ENCODE measurements at regions not wholly inside any gene's neighbourhood (a gene's known extent, or its start where the extent isn't known, plus 50 kb on each side); places are given as distances from the start of the nearest gene placed in this dataset.

DNA sequence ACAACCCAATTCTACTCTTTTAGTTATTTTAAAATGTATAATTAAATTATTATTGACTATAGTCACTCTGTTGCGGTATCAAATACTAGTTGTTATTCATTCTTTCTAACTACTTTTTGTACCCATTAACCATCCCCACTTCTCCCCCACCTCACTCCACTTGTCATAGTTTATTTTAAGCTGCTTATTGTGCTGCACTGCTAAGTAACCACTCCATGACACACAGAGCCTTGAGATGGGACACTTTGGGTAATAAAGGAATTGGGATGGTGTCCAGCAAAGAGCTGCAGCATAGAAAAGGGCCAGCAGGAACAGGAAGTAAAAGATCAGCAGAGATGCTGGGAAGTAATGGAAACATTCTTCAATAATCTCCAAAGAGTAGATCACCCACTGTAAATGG is 123.0 kb downstream of the RPS29 start:
- DNase-seq = no peak

DNA sequence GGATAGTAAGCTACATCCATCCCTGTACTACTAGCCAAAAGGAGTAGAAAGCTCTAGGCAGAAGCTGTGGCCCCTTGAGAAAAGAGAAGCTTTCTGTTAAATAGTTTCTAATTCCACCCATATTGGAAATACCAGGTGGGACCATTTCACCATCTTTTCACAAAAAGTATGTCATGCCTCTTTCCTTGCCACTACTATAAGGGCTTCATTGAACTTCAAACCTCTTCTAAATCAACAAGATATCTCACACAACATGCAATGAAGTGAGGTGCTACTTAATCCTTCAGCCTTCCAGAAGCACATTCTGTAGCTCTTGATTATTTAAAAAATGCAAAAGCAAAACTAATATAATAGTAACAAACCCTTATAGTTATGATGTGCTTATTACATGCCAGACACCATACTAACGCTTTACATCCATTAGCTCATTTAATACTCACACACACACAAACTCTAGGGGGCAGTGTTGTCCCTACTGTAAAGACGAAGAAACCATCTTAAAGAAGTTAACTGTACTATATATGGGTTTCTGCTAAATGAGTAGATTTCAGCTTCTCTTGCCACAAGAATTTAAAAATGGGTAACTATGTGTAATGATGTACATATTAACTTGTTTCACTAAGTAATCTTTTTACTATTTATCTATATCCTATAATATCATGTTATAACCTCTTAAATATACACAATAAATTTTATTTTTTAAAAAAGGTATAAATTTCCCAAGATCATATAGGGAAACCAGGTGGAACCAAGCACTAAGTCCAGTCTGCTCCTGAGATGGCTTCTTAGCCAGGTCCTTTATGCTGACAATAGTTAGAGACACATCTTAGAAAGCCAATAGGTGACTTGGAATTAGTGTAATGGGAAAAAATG is 124.4 kb downstream of the RPS29 start:
- peak; percentile 75 for DNase-seq

DNA sequence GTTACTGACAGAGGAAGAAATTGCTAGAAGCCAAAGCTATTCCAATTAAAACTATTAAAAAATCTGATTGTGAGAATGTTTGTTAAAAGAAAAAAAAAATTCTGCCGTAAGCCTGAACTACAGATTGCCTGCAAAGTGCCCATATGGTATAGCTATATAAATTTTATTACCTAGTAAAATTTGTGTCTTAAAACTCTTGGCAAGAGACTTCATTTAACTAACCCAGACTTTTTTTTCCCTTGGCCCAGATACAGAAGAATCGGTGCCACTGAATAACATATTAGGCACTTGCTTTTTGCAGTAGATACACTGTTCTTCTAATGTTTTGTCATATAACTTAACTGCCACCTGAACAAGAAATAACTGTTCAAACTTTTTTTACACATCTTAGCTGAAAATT is 125.5 kb downstream of the RPS29 start:
- DNase-seq = no peak

DNA sequence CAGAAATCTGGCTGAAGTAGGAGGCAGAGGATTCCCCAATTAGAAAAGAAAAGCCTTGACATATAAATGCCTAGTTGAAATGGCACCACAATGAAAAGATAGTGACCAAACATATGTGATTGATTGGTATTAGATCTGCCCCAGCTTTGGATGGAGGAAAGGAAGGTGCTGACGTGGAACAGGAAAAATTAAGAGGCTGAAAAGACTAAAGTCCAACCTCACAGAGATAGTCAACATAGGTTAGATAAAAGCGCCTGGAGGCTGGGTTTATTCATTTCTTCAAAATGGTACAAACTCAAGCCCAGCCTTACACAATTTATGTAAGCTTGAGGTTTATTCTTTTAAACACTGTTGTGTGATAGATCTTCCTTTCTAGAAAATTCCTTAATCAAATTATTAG is 129.6 kb downstream of the RPS29 start:
- no peak for DNase-seq

DNA sequence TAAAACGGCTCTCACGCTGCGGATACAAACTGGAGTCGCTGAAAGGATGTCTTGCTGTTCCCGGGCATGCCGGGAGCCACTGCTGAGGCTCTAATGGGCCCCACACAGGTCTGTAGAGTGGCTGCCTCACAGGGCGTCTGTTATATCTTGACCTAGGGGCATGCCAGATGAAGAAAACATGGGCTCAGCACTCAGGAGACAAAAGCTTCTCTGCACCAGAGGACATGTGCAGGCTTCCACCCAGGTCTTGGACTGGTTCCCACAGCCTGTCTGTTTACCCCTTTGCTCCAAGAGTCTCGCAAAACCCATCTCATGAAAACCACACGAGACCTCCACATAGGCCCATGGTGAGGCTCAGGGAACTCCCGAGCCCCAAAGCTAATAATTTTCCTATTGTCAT is 134.2 kb downstream of the RPS29 start:
- DNase-seq = no peak

DNA sequence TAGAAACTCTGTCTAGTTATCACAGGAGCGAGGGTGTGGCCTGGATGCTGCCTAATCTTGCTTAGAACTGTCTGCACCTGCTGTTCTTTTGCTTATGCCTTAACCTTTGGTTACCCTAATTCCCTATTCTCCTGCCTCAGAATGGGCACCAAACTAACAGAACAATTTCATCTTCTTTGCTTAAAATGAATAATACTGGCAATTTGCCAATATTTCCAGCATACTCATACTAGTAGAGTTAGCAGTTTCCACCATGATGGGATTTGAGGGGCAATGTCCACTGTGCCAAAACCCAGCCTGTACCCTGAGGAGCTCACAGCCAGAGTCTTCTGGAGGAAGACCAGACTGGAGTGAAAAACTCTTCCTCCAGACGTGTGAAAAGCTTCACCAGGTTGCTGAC is 136.4 kb downstream of the RPS29 start:
- DNase-seq = no peak

DNA sequence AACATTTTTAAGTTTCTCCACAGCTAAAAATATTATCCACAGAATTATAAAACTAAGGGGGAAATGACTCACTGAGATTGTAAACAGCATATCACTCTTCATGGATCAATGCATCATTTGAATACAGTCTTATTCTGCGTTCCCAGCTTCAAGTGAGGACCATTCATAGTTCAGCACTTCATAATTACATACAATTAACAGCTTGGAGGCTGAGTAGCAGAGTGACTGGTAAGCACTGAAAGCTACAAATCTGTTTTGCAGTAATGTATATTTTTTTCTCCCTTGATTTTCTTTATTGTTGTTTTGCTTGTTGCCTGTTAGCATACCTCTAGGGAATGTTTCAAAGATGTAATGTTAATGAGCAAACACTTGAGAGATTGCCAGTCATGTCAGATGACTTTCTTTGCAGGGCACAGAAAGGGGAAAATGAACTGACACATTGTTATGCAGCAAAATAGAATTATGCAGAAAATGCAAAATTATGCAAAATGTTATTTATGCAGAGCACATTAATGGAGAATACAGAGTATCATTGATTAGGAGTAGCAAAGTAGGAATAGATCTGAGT is 138.6 kb downstream of the RPS29 start:
- no peak for DNase-seq

DNA sequence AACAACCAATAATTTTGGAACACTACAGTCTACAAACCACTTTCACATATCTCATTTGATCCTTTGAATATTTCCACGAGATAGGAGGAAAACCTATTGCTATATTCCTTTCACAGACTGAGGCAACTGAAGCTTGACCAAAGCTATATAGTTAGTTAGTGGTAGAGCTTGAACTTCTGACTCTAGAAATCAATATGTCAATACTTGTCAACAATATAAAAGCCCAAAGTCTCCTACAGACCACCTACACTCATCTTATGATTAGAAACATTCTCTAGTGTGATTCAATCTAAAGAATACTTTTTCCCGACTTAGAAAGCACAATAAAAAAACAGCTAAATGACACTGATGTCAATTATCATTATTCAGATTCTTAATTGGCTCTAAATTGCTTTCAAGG is 139.4 kb downstream of the RPS29 start:
- DNase-seq = no peak

DNA sequence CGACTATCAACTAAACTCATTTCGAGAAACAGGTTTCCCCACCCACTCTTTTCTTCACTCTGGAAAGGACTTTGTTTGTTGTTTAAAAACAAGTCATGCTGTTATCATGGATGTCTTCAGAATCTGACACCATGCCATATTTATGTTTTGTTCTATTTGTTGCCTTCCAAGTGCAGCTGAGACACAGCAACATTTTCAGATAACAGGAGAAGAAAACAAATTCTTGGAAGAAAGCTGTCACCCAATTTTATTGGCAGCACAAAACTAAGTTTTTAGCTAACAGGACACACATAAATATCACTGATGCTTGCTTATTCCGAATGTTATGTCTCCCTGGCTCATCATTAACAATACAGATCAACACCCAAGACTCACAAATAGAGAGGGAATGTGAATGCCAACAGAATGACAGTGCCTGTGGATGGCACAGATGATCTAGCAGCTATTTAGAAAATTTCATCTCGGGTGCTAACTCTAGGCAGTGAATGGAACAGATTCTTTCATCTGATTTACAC is 147.9 kb downstream of the RPS29 start:
- no peak for DNase-seq

DNA sequence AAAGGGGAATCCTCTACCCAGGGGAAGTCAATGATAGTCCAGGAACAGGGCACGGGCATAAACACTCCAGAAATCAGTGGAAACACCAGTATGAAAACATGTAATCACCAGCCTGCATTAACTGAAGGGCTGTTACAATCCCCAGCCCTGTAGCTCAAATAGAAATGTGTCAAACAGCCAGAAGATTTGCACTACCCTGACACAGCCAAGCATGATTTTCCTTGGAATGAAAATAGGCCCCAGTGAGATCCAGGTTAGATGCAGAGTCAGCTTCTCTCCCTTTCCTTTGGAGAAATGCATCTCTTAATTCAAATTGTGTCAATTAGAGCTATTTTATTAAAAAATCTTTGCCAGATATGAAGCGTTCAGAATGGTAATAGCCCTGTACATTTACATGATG is 158.1 kb downstream of the RPS29 start:
- DNase-seq = no peak

DNA sequence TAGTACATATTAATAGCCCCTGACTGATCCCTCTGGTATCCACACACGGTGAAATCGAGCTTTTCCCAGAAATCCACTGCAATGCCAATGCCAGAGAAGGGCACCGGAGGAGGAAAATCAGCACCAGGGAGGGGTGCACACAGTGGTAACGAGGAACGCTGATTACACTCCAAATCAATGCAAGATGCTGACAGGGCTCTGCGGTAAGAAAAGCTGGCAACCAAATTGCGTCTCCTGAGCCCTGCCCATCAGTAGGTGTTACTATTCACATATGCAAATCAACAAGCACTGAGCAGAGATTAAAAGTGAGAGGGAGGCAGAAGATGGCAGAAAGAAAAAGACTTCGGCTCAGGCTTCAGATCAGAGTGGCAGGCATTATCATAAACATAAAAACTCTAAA is 159.1 kb downstream of the RPS29 start:
- no peak for DNase-seq

DNA sequence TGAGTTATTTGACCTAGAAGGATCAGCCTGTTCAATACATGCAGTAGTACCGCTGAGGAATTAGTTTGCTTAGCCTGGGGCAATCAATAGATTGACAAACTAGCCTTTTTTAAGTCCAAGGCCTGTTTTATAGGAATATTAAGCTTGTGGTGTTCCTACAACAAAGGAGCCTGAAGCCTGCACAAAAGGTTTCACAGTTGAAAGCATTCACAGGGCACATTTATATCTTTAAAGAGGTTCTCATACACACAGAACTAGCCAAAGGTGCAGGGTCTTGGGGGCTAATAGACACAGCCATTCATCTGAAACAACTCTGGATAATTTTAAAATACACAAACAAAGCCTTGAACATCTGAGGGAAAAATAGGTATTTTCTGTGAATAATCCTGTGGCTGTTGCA is 160.3 kb downstream of the RPS29 start:
- DNase-seq = no peak

DNA sequence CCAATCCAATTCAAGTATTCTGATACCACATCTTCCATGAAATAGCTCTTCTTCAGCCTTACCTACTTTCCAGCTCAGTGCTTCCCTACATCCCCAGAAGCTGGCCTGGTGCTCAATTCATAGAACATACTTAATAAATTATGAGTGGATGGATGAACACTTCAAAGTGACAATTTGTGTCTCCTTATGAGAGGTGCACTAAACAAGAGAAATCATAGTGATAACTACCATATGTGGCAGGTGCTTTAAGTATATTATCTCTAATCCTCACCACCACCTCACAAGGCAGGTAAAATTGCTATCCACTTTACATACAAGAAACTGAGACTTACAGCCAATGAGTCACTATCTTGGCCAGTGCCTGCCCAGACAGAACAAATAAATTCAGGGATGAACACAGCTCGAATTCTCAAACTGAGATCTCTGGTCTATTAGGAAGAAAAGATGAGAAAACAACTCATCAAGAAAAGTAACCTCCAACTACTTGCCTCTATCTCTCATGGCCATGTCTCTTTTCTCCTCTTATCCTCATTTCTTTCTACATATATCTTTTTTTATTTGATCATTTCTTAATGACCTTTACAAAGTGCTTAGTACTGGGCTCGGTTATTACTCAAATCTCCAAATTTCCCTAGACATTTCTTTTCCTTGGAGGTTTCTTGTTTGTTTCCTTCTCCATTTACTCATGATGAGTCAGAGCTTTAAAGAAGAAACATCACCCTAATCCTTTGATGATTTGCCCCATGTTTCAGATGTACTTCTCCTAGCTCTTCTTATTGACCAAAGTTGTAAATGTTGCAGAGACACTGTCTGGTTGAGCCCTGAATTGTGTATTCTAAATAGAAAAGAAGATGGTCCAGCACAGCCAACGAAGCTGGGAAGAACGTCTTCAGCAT is 161.5 kb downstream of the RPS29 start:
- no peak for DNase-seq

DNA sequence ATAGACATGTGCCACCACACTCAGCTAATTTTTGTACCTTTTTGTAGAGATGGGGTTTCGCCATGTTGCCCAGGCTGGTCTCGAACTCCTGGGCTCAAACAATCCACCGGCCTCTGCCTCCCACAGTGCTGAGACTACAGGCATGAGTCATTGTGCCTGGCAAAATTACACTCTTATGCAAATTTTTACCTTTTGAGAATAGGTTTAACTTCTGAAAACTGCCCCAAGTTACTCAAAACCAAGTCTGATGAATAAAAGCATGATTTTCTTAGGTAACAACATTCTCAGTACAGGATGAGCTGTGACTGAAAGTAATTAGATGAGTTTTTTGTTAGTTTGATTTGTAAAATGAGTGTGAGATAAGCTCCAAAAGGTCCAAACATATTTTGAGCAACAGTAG is 166.0 kb downstream of the RPS29 start:
- no peak for DNase-seq

DNA sequence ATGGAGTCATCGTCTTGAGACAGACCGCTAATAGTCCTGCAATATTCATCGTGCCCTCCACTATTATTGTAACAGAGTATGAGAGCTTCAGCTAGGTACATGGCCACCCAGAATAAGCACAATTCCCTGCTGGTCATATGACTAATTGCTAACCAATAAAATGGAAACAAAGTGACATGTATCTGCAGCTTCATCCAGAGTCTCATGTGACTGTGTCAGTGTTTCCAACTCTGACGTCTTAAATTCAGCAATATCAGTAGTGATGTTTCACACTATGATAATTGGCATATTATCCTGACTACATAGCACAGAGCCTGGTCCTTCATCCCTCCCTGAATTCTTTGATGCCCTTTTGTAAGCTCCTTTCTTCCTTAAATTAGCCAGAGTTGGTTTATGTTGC is 167.4 kb downstream of the RPS29 start:
- DNase-seq = no peak

DNA sequence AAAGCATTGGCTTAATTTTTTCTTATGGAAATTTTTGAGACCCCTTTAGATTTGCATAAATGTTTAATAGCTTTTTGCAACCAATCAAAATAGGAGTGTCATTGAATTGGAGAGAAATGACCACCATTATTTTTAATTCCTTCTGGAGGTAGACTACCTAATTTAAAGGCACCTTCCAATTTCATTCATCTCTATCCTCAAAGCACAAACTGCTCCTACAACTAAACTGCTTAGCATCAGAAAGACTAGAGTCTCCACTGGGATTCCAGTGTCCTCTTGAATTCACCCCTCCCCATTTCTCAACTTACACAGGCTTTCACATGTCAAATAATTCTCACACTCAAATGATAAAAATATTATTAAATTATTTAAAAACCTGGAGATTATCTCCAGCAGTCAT is 168.4 kb downstream of the RPS29 start:
- no peak for DNase-seq

DNA sequence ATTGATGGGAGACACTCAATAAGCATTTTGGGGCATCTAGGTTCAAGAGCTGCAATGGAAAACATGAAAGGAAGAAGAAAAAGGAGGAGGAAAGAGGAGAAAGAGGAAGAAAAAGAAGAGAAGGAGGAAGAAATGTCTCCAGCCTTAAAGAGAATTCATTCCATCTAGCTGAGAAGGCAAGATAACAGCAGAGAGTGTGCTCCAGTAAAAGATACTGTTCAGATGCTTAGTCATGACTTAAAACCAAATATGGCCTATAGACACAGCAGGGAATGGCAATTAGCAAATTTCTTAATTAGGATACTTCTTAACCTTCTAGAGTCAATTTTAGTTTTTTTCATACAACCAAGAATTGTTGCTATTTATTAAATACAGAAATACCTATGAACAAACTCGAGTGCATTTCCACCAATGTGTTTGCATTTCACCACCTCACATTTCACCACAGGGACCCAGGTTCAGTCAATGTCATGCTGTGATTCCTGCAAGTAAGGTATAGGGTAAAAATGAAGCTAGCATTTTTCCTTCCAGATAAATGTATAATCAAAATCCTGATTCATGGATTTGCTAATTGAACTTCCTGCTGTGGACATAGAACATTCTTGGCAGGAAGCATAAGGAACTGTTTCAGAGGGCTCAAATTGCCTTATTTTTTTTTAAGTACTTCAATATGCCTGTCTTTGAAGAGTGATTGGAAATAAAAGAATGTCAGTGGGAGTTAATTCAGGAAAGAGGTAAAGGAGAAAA is 177.8 kb downstream of the RPS29 start:
- DNase-seq = no peak

DNA sequence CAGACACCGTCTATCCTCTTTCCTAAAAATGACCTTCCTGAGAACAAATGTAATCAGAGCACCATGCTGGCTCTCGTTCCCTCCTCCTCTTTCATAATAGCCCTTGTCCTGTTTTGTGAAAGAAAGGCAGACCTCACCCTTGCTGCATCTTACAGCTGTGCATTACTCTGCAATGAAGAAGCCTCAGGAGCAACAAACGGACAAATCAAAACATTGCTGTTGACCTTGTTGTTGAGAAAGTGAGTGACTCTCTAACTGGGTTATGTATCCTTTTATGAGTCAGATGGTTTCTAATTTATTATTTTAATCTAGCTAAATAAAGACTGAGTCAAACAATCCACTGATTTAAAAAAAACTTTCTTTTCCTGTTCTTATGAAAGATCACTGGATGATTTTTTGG is 180.9 kb downstream of the RPS29 start:
- DNase-seq = peak; percentile 4

DNA sequence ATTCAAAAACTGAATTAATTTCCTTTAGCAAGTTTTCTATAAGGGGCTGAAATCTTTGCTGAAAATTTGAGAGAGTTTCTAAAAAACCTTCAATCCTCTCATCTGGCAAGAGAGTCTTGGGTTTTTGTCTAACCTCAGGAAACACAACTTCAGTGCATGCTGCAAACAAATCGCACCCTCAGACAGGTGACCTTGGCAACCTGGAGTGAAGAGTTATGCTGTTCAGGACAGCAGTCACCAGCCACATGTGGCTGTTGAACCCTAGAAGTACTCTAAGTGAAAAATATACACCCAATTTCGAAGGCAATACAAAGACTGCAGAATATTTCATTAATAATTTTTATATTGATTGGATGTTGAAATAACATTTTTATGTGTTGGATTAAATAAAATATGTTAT is 184.8 kb downstream of the RPS29 start:
- no peak for DNase-seq

DNA sequence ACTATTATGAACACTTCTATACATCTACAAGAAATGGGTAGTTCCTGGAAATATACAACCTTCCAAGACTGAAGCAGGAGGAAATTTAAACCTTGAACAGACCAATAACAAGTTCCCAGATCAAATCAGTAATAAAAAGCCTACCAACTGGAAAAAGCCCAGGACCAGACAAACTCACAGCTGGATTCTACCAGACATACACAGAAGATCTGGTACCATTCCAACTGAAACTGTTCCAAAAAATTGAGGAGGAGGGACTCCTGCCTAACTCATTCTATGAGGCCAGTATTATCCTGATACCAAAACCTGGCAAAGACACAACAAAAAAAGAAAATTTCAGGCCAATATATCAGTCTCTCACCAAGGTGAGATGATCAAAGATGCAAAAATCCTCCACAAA is 189.4 kb downstream of the RPS29 start:
- DNase-seq = no peak

DNA sequence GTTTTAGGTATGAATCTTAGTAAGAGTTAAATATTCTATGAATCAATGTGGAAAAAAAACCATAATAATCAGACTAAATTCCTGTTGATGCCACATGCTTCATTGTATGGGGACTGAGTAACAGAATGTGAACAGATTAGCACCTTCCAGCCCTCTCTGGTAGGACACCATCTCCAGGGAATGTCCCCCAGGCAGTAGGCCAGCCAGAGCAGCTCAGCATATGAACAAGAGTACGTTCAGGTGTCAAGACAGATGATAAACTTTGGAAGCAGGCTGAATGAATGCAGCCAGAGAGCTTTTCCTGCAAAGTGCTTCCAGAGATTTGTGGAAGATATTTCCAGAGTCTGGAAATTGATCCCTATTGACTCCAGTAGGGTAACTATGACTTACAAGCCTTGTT is 204.4 kb downstream of the RPS29 start:
- DNase-seq = no peak

DNA sequence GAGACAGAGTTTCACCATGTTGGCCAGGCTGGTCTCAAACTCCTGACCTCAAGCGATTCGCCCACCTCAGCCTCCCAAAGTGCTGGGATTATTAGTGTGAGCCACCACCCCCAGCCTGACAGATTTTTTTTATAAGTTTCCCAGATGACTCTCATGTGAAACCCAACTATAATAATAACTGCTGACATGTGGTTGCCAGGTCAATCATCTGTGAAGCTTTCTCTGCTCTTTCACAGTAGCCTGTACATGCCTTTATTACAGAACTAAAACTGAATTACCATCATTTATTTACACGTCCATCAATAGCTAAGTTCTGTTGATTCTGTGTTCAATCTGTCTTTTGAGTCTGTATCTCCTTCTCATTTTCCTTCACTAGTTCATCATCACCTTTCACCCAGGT is 218.5 kb downstream of the RPS29 start:
- no peak for DNase-seq

DNA sequence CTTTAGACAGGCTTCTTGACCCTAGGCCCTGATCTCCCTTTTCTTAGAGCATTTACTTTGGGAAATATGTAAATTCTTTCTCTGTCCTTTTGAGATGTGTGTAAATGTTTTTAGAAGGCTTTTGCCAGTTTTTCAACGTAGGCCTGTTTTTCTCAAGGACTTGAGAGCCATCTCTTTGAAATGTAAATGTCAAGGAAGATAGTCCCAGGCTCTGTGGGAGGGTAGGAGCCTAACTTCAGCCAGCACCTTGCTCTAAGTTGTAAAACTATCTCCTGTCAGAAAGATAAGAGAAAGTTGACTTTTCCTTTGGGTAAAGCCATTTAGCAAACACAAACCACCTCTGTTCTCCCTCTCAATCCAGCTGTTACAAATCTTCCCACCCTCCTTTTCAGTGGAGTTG is 219.8 kb downstream of the RPS29 start:
- no peak for DNase-seq

Measured in fibroblast of skin of scalp (primary cell).